ENCODE measurements at regions not wholly inside any gene's neighbourhood (a gene's known extent, or its start where the extent isn't known, plus 50 kb on each side); places are given as distances from the start of the nearest gene placed in this dataset.

GRCh38 chr18:8980496-8980895, 122.0 kb upstream of the NDUFV2 start:
- DNase-seq (ENCODE audit: low spot score) (no peak), ATAC-seq (ENCODE audit: low read depth) (no peak)
- H3K4me1 ChIP-seq (ENCODE audit: insufficient read depth, poor library complexity, severe bottlenecking), result peaks cover 19% of the 10 kb centered on the region
- no peak overlapping the region for H3K27ac ChIP-seq (ENCODE audit: poor library complexity, severe bottlenecking)
- H3K4me3 ChIP-seq (ENCODE audit: severe bottlenecking), result no peak overlapping the region
- H3K36me3 ChIP-seq (ENCODE audit: low read depth), result no peaks in the 10 kb centered on the region
- no peaks in the 10 kb centered on the region for H3K9me3 ChIP-seq (ENCODE audit: severe bottlenecking)
- no peaks in the 10 kb centered on the region for H3K27me3 ChIP-seq (ENCODE audit: insufficient read depth, poor library complexity, severe bottlenecking)
- no peak for TF ChIP-seq CTCF (IDR thresholded peaks at IDR 0.05; ENCODE audit: poor library complexity, severe bottlenecking)

GRCh38 chr18:8980918-8981317, 121.6 kb upstream of the NDUFV2 start:
- no peak for DNase-seq (ENCODE audit: low spot score)
- no peaks in the 10 kb centered on the region for H3K36me3 ChIP-seq (ENCODE audit: low read depth)
- H3K4me1 ChIP-seq (ENCODE audit: insufficient read depth, poor library complexity, severe bottlenecking), result peaks cover 19% of the 10 kb centered on the region
- H3K27me3 ChIP-seq (ENCODE audit: insufficient read depth, poor library complexity, severe bottlenecking), result no peaks in the 10 kb centered on the region
- no peak overlapping the region for H3K27ac ChIP-seq (ENCODE audit: poor library complexity, severe bottlenecking)
- H3K4me3 ChIP-seq (ENCODE audit: severe bottlenecking), result no peak overlapping the region
- H3K9me3 ChIP-seq (ENCODE audit: severe bottlenecking), result no peaks in the 10 kb centered on the region
- ATAC-seq (ENCODE audit: low read depth), result no peak
- no peak for TF ChIP-seq CTCF (IDR thresholded peaks at IDR 0.05; ENCODE audit: poor library complexity, severe bottlenecking)

GRCh38 chr18:8982416-8983183, 119.9 kb upstream of the NDUFV2 start:
- peak; percentile 67 for TF ChIP-seq CTCF (IDR thresholded peaks at IDR 0.05; ENCODE audit: poor library complexity, severe bottlenecking)
- no peak for DNase-seq (ENCODE audit: low spot score)
- H3K27ac ChIP-seq (ENCODE audit: poor library complexity, severe bottlenecking), result peak overlapping the region; percentile 54
- ATAC-seq (ENCODE audit: low read depth), result peak; percentile 69
- H3K4me3 ChIP-seq (ENCODE audit: severe bottlenecking), result no peak overlapping the region
- H3K4me1 ChIP-seq (ENCODE audit: insufficient read depth, poor library complexity, severe bottlenecking), result peaks cover 26% of the 10 kb centered on the region
- H3K9me3 ChIP-seq (ENCODE audit: severe bottlenecking), result no peaks in the 10 kb centered on the region
- no peaks in the 10 kb centered on the region for H3K27me3 ChIP-seq (ENCODE audit: insufficient read depth, poor library complexity, severe bottlenecking)
- H3K36me3 ChIP-seq (ENCODE audit: low read depth), result no peaks in the 10 kb centered on the region

DNA sequence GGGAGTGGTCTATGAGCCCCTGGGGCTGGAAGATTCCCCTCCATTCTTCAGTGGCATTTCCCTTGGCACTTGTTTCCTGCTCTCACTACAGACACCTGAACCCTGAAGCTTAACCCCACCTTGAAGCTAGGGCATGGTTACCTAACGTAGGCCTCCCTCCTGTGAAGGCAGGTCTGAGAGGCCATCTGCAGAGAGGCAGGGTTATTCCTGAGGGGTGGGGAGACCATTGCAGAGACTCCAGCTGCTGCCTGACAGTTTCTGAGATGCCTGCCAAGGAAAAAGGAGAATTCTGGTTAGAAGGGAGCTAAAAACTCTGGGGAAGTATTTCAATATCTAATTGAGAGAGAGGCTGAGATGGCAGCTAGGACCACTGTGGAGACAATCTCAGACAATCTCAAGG, 119.3 kb upstream of the NDUFV2 start:
- Histone ChIP-seq H3K4me1 (ENCODE audit: insufficient read depth, poor library complexity, severe bottlenecking) (peaks cover 29% of the 10 kb centered on the region), H3K9me3 (ENCODE audit: severe bottlenecking) (no peaks in the 10 kb centered on the region), H3K27me3 (ENCODE audit: insufficient read depth, poor library complexity, severe bottlenecking) (no peaks in the 10 kb centered on the region), H3K27ac (ENCODE audit: poor library complexity, severe bottlenecking) (peak overlapping the region; percentile 54), H3K4me3 (ENCODE audit: severe bottlenecking) (no peak overlapping the region), H3K36me3 (ENCODE audit: low read depth) (no peaks in the 10 kb centered on the region)
- no peak for TF ChIP-seq CTCF (IDR thresholded peaks at IDR 0.05; ENCODE audit: poor library complexity, severe bottlenecking)
- no peak for DNase-seq (ENCODE audit: low spot score)
- no peak; the same call in 1 of the 3 replicates for ATAC-seq (ENCODE audit: low read depth)

- ATAC-seq (ENCODE audit: low read depth) (no peak), DNase-seq (ENCODE audit: low spot score) (no peak)
- Histone ChIP-seq H3K4me1 (ENCODE audit: insufficient read depth, poor library complexity, severe bottlenecking) (peaks cover 29% of the 10 kb centered on the region), H3K9me3 (ENCODE audit: severe bottlenecking) (no peaks in the 10 kb centered on the region), H3K4me3 (ENCODE audit: severe bottlenecking) (no peak overlapping the region), H3K27me3 (ENCODE audit: insufficient read depth, poor library complexity, severe bottlenecking) (no peaks in the 10 kb centered on the region), H3K36me3 (ENCODE audit: low read depth) (no peaks in the 10 kb centered on the region), H3K27ac (ENCODE audit: poor library complexity, severe bottlenecking) (peak overlapping the region; percentile 54)
- TF ChIP-seq CTCF (IDR thresholded peaks at IDR 0.05; ENCODE audit: poor library complexity, severe bottlenecking), result no peak
Measured at GRCh38 chr18:8984131-8984721, 118.3 kb upstream of the NDUFV2 start.

All from RWPE2 (cell line).